PC-3 (cell line): ENCODE measurements at regions not wholly inside any gene's neighbourhood (a gene's known extent, or its start where the extent isn't known, plus 50 kb on each side); places are given as distances from the start of the nearest gene placed in this dataset.

Source experiments
- ATAC-seq: fragments of 200-7000 bp; cut with Tn5 transposase; 2 replicates; pipeline ENCODE4 v1.9.1; 2020; ENCODE audit warnings: mild to moderate bottlenecking, moderate library complexity
- BruUV-seq: library from RNA; stranded (reverse); fragments of 400-500 nt; replicated peaks from 2 replicates; lab custom pipeline; 2021; lab: Mats Ljungman, UMichigan
- CTCF ChIA-PET: fragments of 300-600 bp; sonication (Branson Sonifier 250); formaldehyde crosslinking; loops from one replicate; lab custom pipeline; 2022; ENCODE audit warnings: antibody characterized with exemption; lab: Charles Lee
- POLR2A ChIA-PET: fragments of 300-600 bp; sonication (Branson Sonifier 250); formaldehyde crosslinking; loops from one replicate; lab custom pipeline; 2022; ENCODE audit warnings: antibody characterized with exemption; ENCODE audit not compliant: unreplicated experiment; lab: Charles Lee
- DNase-seq: peaks from one replicate; pipeline ENCODE4 v3.0.0-alpha.2; 2015
- H2AFZ ChIP-seq: fragments of 300-600 bp; sonication (generic); 2 replicates; pipeline ENCODE4 v1.6.0; 2016; ENCODE audit warnings: antibody characterized with exemption, low read length
- H3F3A ChIP-seq: fragments of 300-600 bp; sonication (generic); one replicate; pipeline ENCODE4 v1.6.0; 2017; ENCODE audit warnings: antibody characterized with exemption, low read length, control low read depth, mild to moderate bottlenecking; ENCODE audit not compliant: unreplicated experiment
- H3K27ac ChIP-seq: fragments of 300-600 bp; sonication (generic); 2 replicates; pipeline ENCODE4 v1.5.1; 2016; ENCODE audit warnings: mild to moderate bottlenecking, low read length
- H3K27me3 ChIP-seq: fragments of 300-600 bp; sonication (generic); 2 replicates; pipeline ENCODE4 v1.6.1; 2016; ENCODE audit warnings: low read length, mixed read lengths
- H3K36me3 ChIP-seq: fragments of 300-600 bp; sonication (generic); 2 replicates; pipeline ENCODE4 v1.6.1; 2016; ENCODE audit warnings: low read depth, mixed run types, low read length, mixed read lengths
- H3K4me1 ChIP-seq: fragments of 300-600 bp; sonication (generic); 2 replicates; pipeline ENCODE4 v1.5.1; 2016; ENCODE audit warnings: low read length; ENCODE audit not compliant: insufficient read depth
- H3K4me2 ChIP-seq: fragments of 300-600 bp; sonication (generic); 2 replicates; pipeline ENCODE4 v1.6.0; 2016; ENCODE audit warnings: low read length
- H3K4me3 ChIP-seq: fragments of 300-600 bp; sonication (generic); 2 replicates; pipeline ENCODE4 v1.5.1; 2016; ENCODE audit warnings: mild to moderate bottlenecking, low read length, mixed read lengths
- H3K79me2 ChIP-seq: fragments of 300-600 bp; sonication (generic); 2 replicates; pipeline ENCODE4 v1.6.1; 2017; ENCODE audit warnings: low read length, mixed read lengths
- H3K9ac ChIP-seq: fragments of 300-600 bp; sonication (generic); 2 replicates; pipeline ENCODE4 v1.6.0; 2016; ENCODE audit warnings: mild to moderate bottlenecking, low read length
- H3K9me2 ChIP-seq: fragments of 300-600 bp; sonication (generic); replicated peaks from 2 replicates; pipeline ENCODE4 v1.6.1; 2016; ENCODE audit warnings: mixed run types, low read length, mixed read lengths
- H3K9me3 ChIP-seq: fragments of 300-600 bp; sonication (generic); 2 replicates; pipeline ENCODE4 v1.6.1; 2016; ENCODE audit warnings: low read length, mixed read lengths
- H4K20me1 ChIP-seq: fragments of 300-600 bp; sonication (generic); 2 replicates; pipeline ENCODE4 v1.6.1; 2016; ENCODE audit warnings: low read length, mixed read lengths
- EZH2 ChIP-seq: fragments of 300-600 bp; sonication (generic); IDR thresholded peaks from one replicate; pipeline ENCODE4 v1.6.1; 2017; ENCODE audit warnings: antibody characterized with exemption, mild to moderate bottlenecking, low read length; ENCODE audit not compliant: unreplicated experiment
- EZH2phosphoT487 ChIP-seq: fragments of 300-600 bp; sonication (generic); IDR thresholded peaks from 2 replicates; pipeline ENCODE4 v1.6.1; 2018; ENCODE audit warnings: mild to moderate bottlenecking, antibody characterized with exemption, low read length, borderline replicate concordance
- intact Hi-C: fragments of 100-400 bp; cut with micrococcal nuclease; formaldehyde crosslinking; loops from 2 replicates; pipeline ENCODE4 v1.9.0; 2023
- TF ChIP-seq, protein P1 (sequence below): fragments of 300-600 bp; sonication (generic); conservative IDR thresholded peaks from 2 replicates; pipeline ENCODE4 v1.5.1; 2017; ENCODE audit warnings: antibody characterized with exemption, low read depth, mild to moderate bottlenecking, low read length

DNA sequence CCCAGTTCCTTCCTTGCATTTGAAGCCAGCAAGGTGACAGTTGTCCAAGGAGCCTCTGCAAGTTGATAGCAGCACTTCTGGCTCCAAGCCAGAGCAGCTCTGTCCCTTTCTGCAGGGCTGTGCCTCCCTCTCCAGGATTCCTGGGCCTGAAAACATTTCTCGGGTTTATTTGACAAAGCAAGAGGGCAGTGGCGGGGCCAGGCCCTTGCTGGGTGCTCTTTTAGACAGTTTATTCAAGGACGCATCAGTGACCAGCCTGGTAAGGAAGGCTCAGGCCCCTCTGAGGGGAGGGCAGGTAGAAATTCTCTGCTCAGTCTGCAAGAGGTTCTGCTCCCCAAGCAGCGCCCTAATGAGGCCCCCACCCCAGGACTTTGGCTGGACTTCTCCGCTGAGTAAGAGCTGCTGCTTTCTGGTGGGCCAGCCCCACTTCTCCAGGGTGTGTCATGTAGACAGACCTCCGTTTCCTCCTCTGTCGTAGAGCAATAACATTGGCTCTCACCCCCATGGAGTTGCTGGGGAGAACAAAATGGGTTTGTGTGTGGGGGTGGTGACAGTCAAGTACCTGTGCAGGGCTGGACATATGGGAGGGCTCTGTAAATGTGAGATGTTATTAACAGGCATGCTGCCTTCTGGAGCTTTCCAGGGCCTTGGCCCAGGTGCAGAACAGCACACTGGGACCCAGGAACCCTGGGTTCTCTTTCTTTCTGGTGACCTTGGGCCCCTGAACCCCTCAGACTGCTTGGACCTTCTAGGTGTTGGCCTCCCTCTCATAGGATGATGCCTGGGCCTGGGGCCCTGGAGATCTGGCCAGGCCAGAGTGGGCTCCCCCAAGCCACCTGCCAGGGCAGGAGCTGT is 146.2 kb upstream of the TLE3 start:
- Histone ChIP-seq H3K4me1 (peaks cover 11% of the 10 kb centered on the region), H3K27ac (no peak overlapping the region)

DNA sequence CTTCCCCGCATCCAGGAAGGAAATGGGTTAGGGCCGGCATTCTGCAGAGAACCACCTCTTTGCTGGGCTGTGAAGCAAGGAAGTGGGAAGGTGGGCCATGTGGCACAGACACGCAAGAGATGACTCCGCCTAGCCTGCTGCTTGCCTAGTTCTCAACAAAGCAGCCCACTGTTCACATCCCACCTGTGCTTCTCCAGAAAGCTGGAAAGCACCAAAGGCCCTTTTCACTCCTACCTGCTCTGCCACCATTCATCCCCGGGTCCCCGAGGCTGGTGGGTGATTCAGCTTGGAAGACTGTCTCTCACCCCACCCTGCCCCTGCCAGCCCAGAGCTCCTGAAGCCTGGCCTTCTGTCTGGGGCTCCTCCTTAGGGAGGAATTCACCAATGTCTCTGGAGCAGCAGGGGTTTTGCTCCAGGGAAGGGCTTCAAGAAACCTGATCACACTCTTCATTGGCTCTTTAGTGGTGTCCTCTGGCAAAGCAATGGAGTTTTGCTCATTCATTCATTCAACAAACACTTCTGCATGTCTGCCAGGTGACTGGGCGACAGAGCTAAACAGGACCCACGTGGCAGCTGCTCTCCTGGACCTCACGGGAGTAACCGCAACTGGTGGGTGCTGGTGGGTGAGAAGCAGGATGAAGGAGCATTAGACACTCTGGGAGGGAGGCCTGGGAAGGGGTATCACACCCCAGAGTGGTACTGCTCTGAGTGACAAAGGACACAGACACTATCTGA is 145.4 kb upstream of the TLE3 start:
- no peak overlapping the region for H3K27ac ChIP-seq
- BruUV-seq: no TSS peak
- H3K36me3 ChIP-seq: no peaks in the 10 kb centered on the region
- DNase-seq (no peak), ATAC-seq (no peak)
- ChIA-PET CTCF (interaction anchor here (0.5 kb wide), 1 partner anchor 16 kb away, joined by 3 read pairs; no protein-coding TSS in a partner anchor), POLR2A (no interaction called here)
- intact Hi-C loops: no loop called here
- no peaks in the 10 kb centered on the region for H3K9me3 ChIP-seq
- TF ChIP-seq EZH2phosphoT487: no peak
- TF ChIP-seq, protein P1, sequence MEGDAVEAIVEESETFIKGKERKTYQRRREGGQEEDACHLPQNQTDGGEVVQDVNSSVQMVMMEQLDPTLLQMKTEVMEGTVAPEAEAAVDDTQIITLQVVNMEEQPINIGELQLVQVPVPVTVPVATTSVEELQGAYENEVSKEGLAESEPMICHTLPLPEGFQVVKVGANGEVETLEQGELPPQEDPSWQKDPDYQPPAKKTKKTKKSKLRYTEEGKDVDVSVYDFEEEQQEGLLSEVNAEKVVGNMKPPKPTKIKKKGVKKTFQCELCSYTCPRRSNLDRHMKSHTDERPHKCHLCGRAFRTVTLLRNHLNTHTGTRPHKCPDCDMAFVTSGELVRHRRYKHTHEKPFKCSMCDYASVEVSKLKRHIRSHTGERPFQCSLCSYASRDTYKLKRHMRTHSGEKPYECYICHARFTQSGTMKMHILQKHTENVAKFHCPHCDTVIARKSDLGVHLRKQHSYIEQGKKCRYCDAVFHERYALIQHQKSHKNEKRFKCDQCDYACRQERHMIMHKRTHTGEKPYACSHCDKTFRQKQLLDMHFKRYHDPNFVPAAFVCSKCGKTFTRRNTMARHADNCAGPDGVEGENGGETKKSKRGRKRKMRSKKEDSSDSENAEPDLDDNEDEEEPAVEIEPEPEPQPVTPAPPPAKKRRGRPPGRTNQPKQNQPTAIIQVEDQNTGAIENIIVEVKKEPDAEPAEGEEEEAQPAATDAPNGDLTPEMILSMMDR: no peak
- no peak for TF ChIP-seq EZH2
- H3K79me2 ChIP-seq: no peaks in the 10 kb centered on the region
- H3K4me1 ChIP-seq: peaks cover 11% of the 10 kb centered on the region
- no peaks in the 10 kb centered on the region for H3K9me2 ChIP-seq
- H2AFZ ChIP-seq: no peak overlapping the region
- H3K4me2 ChIP-seq: no peak overlapping the region
- H3K27me3 ChIP-seq: no peaks in the 10 kb centered on the region
- H3K9ac ChIP-seq: no peak overlapping the region
- no peaks in the 10 kb centered on the region for H3F3A ChIP-seq
- H3K4me3 ChIP-seq: no peak overlapping the region
- no peaks in the 10 kb centered on the region for H4K20me1 ChIP-seq

More for the DNA sequence above, 146.2 kb upstream of the TLE3 start:
- TF ChIP-seq EZH2: no peak
- no peak for TF ChIP-seq EZH2phosphoT487
- TF ChIP-seq, protein P1: no peak
- ChIA-PET CTCF (interaction anchor here (0.5 kb wide), 1 partner anchor 17 kb away, joined by 3 read pairs; no protein-coding TSS in a partner anchor), POLR2A (no interaction called here)
- Histone ChIP-seq H3F3A (no peaks in the 10 kb centered on the region), H3K9me3 (no peaks in the 10 kb centered on the region), H2AFZ (no peak overlapping the region), H3K9me2 (no peaks in the 10 kb centered on the region), H3K79me2 (no peaks in the 10 kb centered on the region), H3K9ac (no peak overlapping the region), H3K4me3 (no peak overlapping the region), H3K27me3 (no peaks in the 10 kb centered on the region), H4K20me1 (no peaks in the 10 kb centered on the region), H3K4me2 (no peak overlapping the region), H3K36me3 (no peaks in the 10 kb centered on the region)
- no peak for DNase-seq
- intact Hi-C loops: no loop called here
- ATAC-seq: no peak
- BruUV-seq: no TSS peak
